ENCODE measurements at regions not wholly inside any gene's neighbourhood (a gene's known extent, or its start where the extent isn't known, plus 50 kb on each side); places are given as distances from the start of the nearest gene placed in this dataset.

DNA sequence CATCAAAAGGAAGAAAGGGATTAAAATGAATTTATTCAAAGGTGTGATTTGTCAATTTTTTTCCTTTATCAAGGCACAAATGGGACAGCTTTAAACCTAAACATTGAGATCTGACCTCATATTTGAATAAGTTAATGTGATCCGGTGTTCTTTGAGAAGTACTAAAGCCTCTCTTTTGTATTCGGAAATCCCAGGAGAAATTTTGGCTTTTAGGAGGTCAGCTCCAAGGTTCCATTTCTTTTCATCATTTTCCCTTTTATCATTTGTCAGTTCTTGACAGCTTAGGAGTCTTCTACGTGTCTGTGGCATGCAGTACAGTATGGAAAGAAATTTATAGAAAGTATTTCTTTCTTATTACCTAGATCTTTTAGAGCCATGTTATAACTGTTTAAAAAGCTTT is 873.4 kb upstream of the CDH8 start:
- TF ChIP-seq, protein P1, sequence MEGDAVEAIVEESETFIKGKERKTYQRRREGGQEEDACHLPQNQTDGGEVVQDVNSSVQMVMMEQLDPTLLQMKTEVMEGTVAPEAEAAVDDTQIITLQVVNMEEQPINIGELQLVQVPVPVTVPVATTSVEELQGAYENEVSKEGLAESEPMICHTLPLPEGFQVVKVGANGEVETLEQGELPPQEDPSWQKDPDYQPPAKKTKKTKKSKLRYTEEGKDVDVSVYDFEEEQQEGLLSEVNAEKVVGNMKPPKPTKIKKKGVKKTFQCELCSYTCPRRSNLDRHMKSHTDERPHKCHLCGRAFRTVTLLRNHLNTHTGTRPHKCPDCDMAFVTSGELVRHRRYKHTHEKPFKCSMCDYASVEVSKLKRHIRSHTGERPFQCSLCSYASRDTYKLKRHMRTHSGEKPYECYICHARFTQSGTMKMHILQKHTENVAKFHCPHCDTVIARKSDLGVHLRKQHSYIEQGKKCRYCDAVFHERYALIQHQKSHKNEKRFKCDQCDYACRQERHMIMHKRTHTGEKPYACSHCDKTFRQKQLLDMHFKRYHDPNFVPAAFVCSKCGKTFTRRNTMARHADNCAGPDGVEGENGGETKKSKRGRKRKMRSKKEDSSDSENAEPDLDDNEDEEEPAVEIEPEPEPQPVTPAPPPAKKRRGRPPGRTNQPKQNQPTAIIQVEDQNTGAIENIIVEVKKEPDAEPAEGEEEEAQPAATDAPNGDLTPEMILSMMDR (IDR thresholded peaks at IDR 0.05; ENCODE audit: low read length): no peak
- no peak for TF ChIP-seq EZH2phosphoT487 (IDR thresholded peaks at IDR 0.05; ENCODE audit: low read length)
- TF ChIP-seq EZH2 (optimal IDR thresholded peaks at IDR 0.05; ENCODE audit: low read depth, low read length): no peak
